Endodermal cell (in vitro differentiated cells): ENCODE measurements at regions not wholly inside any gene's neighbourhood (a gene's known extent, or its start where the extent isn't known, plus 50 kb on each side); places are given as distances from the start of the nearest gene placed in this dataset.

Source experiments
- DNase-seq: peaks from one replicate; pipeline ENCODE4 v3.0.0-alpha.2; 2017
- H3K27ac ChIP-seq: 2 replicates; pipeline ENCODE4 v1.5.1; 2013; ENCODE audit warnings: mild to moderate bottlenecking, low read depth, low read length, moderate library complexity
- H3K27me3 ChIP-seq: 2 replicates; pipeline ENCODE4 v1.6.1; 2013; ENCODE audit warnings: mild to moderate bottlenecking, low read length, moderate library complexity; ENCODE audit not compliant: insufficient read depth, control insufficient read depth, poor library complexity, severe bottlenecking
- H3K36me3 ChIP-seq: 2 replicates; pipeline ENCODE4 v1.7.0; 2013; ENCODE audit warnings: mild to moderate bottlenecking, low read length, moderate library complexity; ENCODE audit not compliant: control insufficient read depth, insufficient read depth
- H3K4me1 ChIP-seq: one replicate; pipeline ENCODE4 v1.7.0; 2013; ENCODE audit warnings: low read length; ENCODE audit not compliant: control insufficient read depth, insufficient read depth
- H3K4me3 ChIP-seq: 2 replicates; pipeline ENCODE4 v1.5.1; 2013; ENCODE audit warnings: mild to moderate bottlenecking, low read length, moderate library complexity
- H3K9ac ChIP-seq: 2 replicates; pipeline ENCODE4 v1.6.1; 2013; ENCODE audit warnings: mild to moderate bottlenecking, low read length, moderate library complexity; ENCODE audit not compliant: poor library complexity, severe bottlenecking; ENCODE audit errors: extremely low read depth
- H3K9me3 ChIP-seq: 2 replicates; pipeline ENCODE4 v1.6.1; 2013; ENCODE audit warnings: mild to moderate bottlenecking, low read length, moderate library complexity; ENCODE audit not compliant: control insufficient read depth
- H3K27ac Mint-ChIP-seq: 2 replicates; pipeline ENCODE4 v1.8.0; 2020; ENCODE audit warnings: mixed read lengths
- H3K27me3 Mint-ChIP-seq: 2 replicates; pipeline ENCODE4 v1.8.0; 2021; ENCODE audit warnings: mild to moderate bottlenecking, mixed read lengths; ENCODE audit not compliant: insufficient read depth
- H3K36me3 Mint-ChIP-seq: 2 replicates; pipeline ENCODE4 v1.8.0; 2020; ENCODE audit warnings: low read depth, mixed read lengths
- H3K4me1 Mint-ChIP-seq: 2 replicates; pipeline ENCODE4 v1.8.0; 2020; ENCODE audit warnings: mixed read lengths
- H3K4me3 Mint-ChIP-seq: 2 replicates; pipeline ENCODE4 v1.8.0; 2020; ENCODE audit warnings: mild to moderate bottlenecking, moderate library complexity, mixed read lengths
- H3K9me3 Mint-ChIP-seq: 2 replicates; pipeline ENCODE4 v1.8.0; 2020; ENCODE audit warnings: mild to moderate bottlenecking, mixed read lengths
- CTCF ChIP-seq: fragments of 200-600 bp; sonication (generic); conservative IDR thresholded peaks from 2 replicates; pipeline ENCODE4 v1.5.0; 2021; ENCODE audit warnings: antibody characterized with exemption, mild to moderate bottlenecking
- WGBS, 2 experiments: methylation state at CpG; one replicate each; pipeline versions ENCODE4 v1.1.5 to v1.1.7; 2013; ENCODE audit warnings: missing lambda C conversion rate in 2 of 2, mixed read lengths in 1 of 2; ENCODE audit not compliant: insufficient coverage in 1 of 2, insufficient read length in 1 of 2; 5-methylcytosine and 5-hydroxymethylcytosine counted together

GRCh38 chr20:43322851-43323250, 133.1 kb upstream of the PTPRT start:
- Histone ChIP-seq H3K36me3 (no peaks in the 10 kb centered on the region), H3K27ac (no peak overlapping the region), H3K9ac (no peak overlapping the region), H3K4me1 (no peaks in the 10 kb centered on the region), H3K9me3 (no peaks in the 10 kb centered on the region), H3K4me3 (no peak overlapping the region), H3K27me3 (no peaks in the 10 kb centered on the region)
- Mint-ChIP-seq H3K4me1 (peaks cover 8% of the 10 kb centered on the region), H3K27me3 (no peaks in the 10 kb centered on the region), H3K4me3 (no peak overlapping the region), H3K27ac (no peak overlapping the region), H3K9me3 (no peaks in the 10 kb centered on the region), H3K36me3 (no peaks in the 10 kb centered on the region)
- WGBS, 2 experiments: 92 to 96% methylated on average over 2 to 3 of the region's 4 CpGs
- DNase-seq: no peak
- TF ChIP-seq CTCF: no peak

GRCh38 chr20:43320536-43320935, 130.8 kb upstream of the PTPRT start:
- Histone ChIP-seq H3K36me3 (no peaks in the 10 kb centered on the region), H3K27me3 (no peaks in the 10 kb centered on the region), H3K9me3 (no peaks in the 10 kb centered on the region), H3K27ac (no peak overlapping the region), H3K4me1 (no peaks in the 10 kb centered on the region), H3K4me3 (no peak overlapping the region), H3K9ac (no peak overlapping the region)
- TF ChIP-seq CTCF: no peak
- 90 to 93% methylated on average over 2 to 3 of the region's 3 CpGs for WGBS, 2 experiments
- Mint-ChIP-seq H3K4me1 (peaks cover 8% of the 10 kb centered on the region), H3K4me3 (no peak overlapping the region), H3K36me3 (no peaks in the 10 kb centered on the region), H3K9me3 (no peaks in the 10 kb centered on the region), H3K27me3 (peaks cover 2% of the 10 kb centered on the region), H3K27ac (no peak overlapping the region)
- peak; percentile 56 for DNase-seq

- peaks cover 4% of the 10 kb centered on the region for H3K4me1 Mint-ChIP-seq
- 66 to 75% methylated on average over 3 to 5 of the region's 5 CpGs for WGBS, 2 experiments
- TF ChIP-seq CTCF: no peak
- DNase-seq: no peak
- Histone ChIP-seq H3K27ac (no peak overlapping the region), H3K27me3 (no peaks in the 10 kb centered on the region), H3K9ac (no peak overlapping the region), H3K36me3 (no peaks in the 10 kb centered on the region), H3K9me3 (no peaks in the 10 kb centered on the region), H3K4me1 (no peaks in the 10 kb centered on the region), H3K4me3 (no peak overlapping the region)
- no peaks in the 10 kb centered on the region for H3K36me3 Mint-ChIP-seq
- no peak overlapping the region for H3K27ac Mint-ChIP-seq
- no peak overlapping the region for H3K4me3 Mint-ChIP-seq
- no peaks in the 10 kb centered on the region for H3K9me3 Mint-ChIP-seq
- H3K27me3 Mint-ChIP-seq: peaks cover 4% of the 10 kb centered on the region
These were observed 129.1 kb upstream of the PTPRT start for GRCh38 chr20:43318755-43319297.
